Lower lobe of right lung (tissue), 2 donors: ENCODE measurements at regions not wholly inside any gene's neighbourhood (a gene's known extent, or its start where the extent isn't known, plus 50 kb on each side); places are given as distances from the start of the nearest gene placed in this dataset.
A peak's percentile ranks its signal among the peaks of the same experiment; 100 is the strongest.

Experiments
- ATAC-seq, 2 donors: fragments of 200-7000 bp; cut with Tn5 transposase; one replicate each; pipeline ENCODE4 v1.9.1; 2020 to 2022; ENCODE audit warnings: mild to moderate bottlenecking in 2 of 2, moderate library complexity in 2 of 2
- DNase-seq: peaks from one replicate; pipeline ENCODE4 v3.0.0-alpha.2; 2020
- H3K27ac ChIP-seq: fragments of 200-600 bp; one replicate; pipeline ENCODE4 v1.8.0; 2022
- H3K27me3 ChIP-seq: fragments of 200-600 bp; one replicate; pipeline ENCODE4 v1.8.0; 2022; ENCODE audit warnings: low read depth
- H3K36me3 ChIP-seq: fragments of 200-600 bp; one replicate; pipeline ENCODE4 v1.8.0; 2022; ENCODE audit warnings: mild to moderate bottlenecking
- H3K4me1 ChIP-seq: fragments of 200-600 bp; one replicate; pipeline ENCODE4 v1.8.0; 2022
- H3K4me3 ChIP-seq: fragments of 200-600 bp; one replicate; pipeline ENCODE4 v1.8.0; 2022; ENCODE audit warnings: mild to moderate bottlenecking
- H3K9me3 ChIP-seq: fragments of 200-600 bp; one replicate; pipeline ENCODE4 v1.8.0; 2022
- intact Hi-C: fragments of 100-400 bp; cut with DNase I; formaldehyde crosslinking; loops from one replicate; pipeline ENCODE4 v1.11.0; 2022
- TF ChIP-seq, protein P1 (sequence below): fragments of 200-600 bp; IDR thresholded peaks from one replicate; pipeline ENCODE4 v1.8.0; 2022; ENCODE audit warnings: antibody characterized with exemption, mild to moderate bottlenecking
- donor health status: DM: no; HTN: yes; CAD: no; lungs with severe emphysema.

DNA sequence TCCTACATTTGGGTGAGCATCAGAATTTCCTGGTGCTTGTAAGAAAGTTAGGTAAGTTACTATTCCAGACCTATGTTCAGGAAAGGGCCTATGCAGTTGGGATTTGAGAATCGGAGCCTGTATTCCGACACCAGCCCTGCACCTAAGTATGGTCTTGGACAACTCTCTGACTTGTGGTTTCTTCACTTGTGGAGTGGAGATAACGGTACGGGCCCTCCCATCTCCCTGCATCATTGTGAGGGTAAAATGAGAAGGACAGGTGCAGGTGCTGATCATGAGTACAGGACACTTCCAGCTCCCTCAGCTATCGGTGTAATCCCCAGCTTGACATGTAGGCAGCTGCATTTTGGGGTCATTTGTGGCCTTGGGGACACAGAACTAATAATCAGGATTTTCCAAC, 138.3 kb upstream of the NAMPT start:
- no peaks in the 10 kb centered on the region for H3K36me3 ChIP-seq
- no peak overlapping the region for H3K27ac ChIP-seq
- TF ChIP-seq, protein P1, sequence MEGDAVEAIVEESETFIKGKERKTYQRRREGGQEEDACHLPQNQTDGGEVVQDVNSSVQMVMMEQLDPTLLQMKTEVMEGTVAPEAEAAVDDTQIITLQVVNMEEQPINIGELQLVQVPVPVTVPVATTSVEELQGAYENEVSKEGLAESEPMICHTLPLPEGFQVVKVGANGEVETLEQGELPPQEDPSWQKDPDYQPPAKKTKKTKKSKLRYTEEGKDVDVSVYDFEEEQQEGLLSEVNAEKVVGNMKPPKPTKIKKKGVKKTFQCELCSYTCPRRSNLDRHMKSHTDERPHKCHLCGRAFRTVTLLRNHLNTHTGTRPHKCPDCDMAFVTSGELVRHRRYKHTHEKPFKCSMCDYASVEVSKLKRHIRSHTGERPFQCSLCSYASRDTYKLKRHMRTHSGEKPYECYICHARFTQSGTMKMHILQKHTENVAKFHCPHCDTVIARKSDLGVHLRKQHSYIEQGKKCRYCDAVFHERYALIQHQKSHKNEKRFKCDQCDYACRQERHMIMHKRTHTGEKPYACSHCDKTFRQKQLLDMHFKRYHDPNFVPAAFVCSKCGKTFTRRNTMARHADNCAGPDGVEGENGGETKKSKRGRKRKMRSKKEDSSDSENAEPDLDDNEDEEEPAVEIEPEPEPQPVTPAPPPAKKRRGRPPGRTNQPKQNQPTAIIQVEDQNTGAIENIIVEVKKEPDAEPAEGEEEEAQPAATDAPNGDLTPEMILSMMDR = no peak
- H3K4me1 ChIP-seq = peaks cover 72% of the 10 kb centered on the region
- H3K27me3 ChIP-seq = no peaks in the 10 kb centered on the region
- intact Hi-C loops = no loop called here
- no peak for DNase-seq
- no peaks in the 10 kb centered on the region for H3K9me3 ChIP-seq
- H3K4me3 ChIP-seq = no peak overlapping the region
- ATAC-seq = no peak

DNA sequence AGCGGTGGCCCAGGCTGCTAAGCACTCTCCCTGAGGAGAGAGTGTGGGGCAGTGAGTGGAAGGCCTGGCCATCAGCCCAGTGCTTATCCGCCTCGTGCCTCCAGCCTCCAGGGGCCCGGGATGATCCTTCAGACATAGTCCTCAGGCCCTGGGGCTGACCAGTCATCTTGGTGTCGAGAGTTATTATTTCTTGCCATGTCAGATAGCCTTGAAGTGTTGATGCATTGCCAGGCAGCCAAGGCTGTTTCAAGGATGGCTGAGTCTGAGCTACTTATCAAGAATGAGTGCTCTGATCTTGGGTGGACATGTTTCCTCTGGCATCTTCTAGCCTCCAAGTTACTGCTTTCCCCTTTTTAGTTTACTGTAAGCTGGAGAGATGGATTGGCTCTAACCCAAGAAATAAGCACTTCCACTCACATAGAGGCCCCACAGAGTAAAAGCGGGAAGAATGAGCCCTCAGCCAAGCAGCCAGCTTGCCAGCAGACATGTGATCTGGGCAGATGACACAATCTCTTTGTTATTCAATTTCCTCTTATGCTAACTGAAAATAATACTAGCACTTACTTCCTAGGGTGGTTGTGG, 136.5 kb upstream of the NAMPT start:
- intact Hi-C loops = no loop called here
- DNase-seq (peak; percentile 76), ATAC-seq (peak; percentile 64 to 68)
- peaks cover 5% of the 10 kb centered on the region for H3K9me3 ChIP-seq
- H3K27me3 ChIP-seq = no peaks in the 10 kb centered on the region
- H3K36me3 ChIP-seq = no peaks in the 10 kb centered on the region
- H3K4me3 ChIP-seq = no peak overlapping the region
- H3K4me1 ChIP-seq = peaks cover 78% of the 10 kb centered on the region
- TF ChIP-seq, protein P1 = no peak
- peak overlapping the region; percentile 77 for H3K27ac ChIP-seq

DNA sequence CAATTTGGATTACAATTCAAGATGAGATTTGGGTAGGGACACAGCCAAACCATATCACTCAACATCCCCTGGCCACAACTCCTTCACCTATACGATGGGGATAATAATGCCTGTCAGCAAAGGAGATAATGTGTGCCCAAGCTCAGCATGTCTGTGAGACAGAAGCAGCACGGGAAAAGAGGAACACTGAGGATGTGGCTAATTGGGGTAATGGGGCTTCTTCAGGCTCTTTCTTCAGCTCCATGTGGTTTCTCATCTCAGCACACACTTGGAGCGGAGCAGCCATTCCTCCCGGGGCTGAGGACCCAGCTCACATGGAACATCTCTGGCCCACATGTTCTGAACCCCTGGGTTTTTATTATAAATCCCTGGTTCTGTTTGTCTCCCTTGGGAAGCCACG, 136.0 kb upstream of the NAMPT start:
- intact Hi-C loops = no loop called here

DNA sequence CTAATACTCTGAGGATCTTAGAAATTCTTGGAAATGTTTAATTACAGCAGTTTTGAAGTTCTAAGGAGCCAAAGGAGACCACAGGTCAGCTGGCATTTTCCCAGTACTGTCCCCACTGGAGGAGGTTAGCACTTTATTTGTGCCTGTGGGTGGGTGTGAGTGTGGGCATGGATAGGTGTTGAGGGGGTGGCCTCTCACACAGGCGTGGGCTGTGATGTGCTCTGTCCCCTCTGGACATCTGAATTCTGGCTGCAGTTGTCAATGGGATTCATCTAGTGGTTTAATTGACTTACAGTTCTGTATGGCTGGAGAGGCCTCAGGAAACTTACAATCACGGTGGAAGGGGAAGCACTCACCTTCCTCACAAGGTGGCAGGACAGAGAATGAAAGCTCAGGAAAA, 135.4 kb upstream of the NAMPT start:
- H3K9me3 ChIP-seq = peaks cover 9% of the 10 kb centered on the region
- no peak for ATAC-seq
- H3K4me3 ChIP-seq = no peak overlapping the region
- H3K4me1 ChIP-seq = peaks cover 67% of the 10 kb centered on the region
- TF ChIP-seq, protein P1 = no peak
- no peaks in the 10 kb centered on the region for H3K36me3 ChIP-seq
- peak overlapping the region; percentile 77 for H3K27ac ChIP-seq
- no peaks in the 10 kb centered on the region for H3K27me3 ChIP-seq
- intact Hi-C loops = no loop called here
- no peak for DNase-seq

More for the DNA sequence above, 136.0 kb upstream of the NAMPT start:
- TF ChIP-seq, protein P1 = no peak
- no peaks in the 10 kb centered on the region for H3K36me3 ChIP-seq
- H3K4me3 ChIP-seq = no peak overlapping the region
- DNase-seq = no peak
- H3K27ac ChIP-seq = peak overlapping the region; percentile 77
- no peaks in the 10 kb centered on the region for H3K27me3 ChIP-seq
- H3K4me1 ChIP-seq = peaks cover 72% of the 10 kb centered on the region
- ATAC-seq = no peak
- peaks cover 9% of the 10 kb centered on the region for H3K9me3 ChIP-seq

DNA sequence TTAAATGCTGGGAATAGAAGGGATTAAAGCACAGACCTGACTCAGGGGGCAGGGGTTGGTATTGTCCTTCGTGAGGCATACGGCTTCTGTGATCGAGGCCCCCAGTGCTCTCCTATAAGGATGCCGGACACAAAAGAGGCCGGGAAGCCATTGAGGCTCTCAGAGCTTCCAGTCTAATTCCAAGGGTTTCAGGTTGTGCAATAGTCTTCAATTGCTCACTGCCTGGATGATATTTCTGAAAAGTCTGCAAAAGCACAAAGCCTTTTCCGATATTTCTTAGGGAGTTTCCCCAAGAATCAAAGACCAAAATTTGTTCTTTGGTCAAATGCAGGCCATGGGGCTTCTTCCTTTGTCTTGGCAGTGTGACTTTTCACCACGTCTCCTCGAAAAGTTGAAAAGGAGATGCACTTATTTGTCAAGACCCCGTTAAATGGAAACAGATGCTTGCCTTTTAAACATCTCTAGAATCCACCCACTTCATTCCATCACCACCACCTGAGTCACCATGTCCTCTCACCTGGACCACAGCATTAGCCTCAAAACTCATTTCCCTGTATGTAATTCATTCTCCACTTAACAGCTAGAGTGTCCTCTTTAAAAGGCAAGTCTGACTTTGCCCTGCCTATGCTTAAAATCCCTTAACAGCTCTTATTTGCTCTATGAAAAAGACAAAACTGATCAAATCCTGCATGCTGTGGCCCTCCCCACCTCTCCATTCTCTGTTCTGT, 134.8 kb upstream of the NAMPT start:
- Histone ChIP-seq H3K9me3 (peaks cover 9% of the 10 kb centered on the region), H3K27ac (peak overlapping the region; percentile 77), H3K36me3 (no peaks in the 10 kb centered on the region), H3K4me3 (no peak overlapping the region), H3K27me3 (no peaks in the 10 kb centered on the region), H3K4me1 (peaks cover 62% of the 10 kb centered on the region)
- ATAC-seq (no peak), DNase-seq (no peak)
- TF ChIP-seq, protein P1 = no peak
- intact Hi-C loops = no loop called here
